Stimulated activated CD8-positive, alpha-beta memory T cell treated with anti-CD3 and anti-CD28 coated beads, Interleukin-7, amount 100 ng/mL, for 1 hour (primary cell): ENCODE measurements at regions not wholly inside any gene's neighbourhood (a gene's known extent, or its start where the extent isn't known, plus 50 kb on each side); places are given as distances from the start of the nearest gene placed in this dataset.

Experiments
- DNase-seq, 2 donors: peaks; one replicate each; pipeline ENCODE4 v3.0.0-alpha.2; 2020; ENCODE audit warnings: low read depth in 2 of 2

DNA sequence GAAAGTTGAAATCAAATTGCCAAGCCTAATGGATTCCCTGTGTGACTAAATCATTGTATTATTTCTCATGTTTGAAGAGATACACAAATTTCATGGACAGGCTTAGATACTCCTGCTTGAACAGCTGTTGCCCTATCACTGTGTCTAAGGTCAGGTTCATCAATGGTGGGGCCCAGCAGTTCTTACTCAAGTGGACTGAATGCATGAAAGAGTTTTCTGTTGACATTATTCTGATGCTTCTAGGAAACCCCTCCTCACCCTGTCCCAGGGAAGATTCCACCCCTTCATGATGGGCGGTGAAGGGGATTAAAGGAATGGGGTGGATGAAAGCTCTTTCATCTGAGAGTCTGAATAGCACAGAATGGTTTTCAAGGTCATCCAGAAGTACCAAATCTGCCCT lies 148.8 kb downstream of the INO80D start:
- DNase-seq = no peak

GRCh38 chr2:205936446-205936845 lies 149.5 kb downstream of the INO80D start:
- DNase-seq = no peak

DNA sequence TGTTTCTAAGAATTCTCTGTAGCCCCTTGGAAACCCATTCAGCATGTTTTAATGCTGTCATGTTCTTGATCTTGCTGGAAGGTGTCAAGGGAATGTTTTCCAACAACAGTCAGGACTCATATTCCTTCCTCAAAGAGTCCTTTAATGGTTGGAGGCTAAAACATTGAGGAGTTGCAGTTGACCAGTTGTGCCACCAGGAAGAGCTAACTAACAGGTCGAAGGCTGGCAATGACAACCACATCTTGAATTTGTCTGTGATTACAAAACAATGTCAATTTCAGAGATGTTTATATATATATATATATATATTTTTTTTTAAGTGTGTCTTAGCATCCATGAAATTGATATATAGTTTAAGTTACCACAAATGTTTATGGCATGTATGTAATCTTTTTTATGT lies 151.5 kb downstream of the INO80D start:
- DNase-seq = no peak

DNA sequence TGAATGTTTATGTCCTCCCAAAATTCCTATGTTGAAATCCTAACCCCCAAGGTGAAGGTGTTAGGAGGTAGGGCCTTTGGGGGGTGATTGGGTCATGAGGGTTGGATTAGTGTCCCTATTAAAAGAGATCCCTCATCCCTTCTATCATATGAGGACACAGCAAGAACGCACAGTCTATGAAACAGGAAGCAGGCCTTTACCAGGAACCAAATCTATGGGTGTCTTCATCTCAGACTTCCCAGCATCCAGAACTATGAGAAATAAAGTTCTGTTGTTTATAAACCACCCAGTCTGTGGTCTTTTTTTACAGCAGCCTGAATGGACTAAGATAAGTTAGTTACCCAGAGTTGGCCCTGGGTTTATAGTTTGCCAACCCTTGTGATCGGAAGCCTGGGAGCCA lies 153.1 kb downstream of the INO80D start:
- no peak for DNase-seq

DNA sequence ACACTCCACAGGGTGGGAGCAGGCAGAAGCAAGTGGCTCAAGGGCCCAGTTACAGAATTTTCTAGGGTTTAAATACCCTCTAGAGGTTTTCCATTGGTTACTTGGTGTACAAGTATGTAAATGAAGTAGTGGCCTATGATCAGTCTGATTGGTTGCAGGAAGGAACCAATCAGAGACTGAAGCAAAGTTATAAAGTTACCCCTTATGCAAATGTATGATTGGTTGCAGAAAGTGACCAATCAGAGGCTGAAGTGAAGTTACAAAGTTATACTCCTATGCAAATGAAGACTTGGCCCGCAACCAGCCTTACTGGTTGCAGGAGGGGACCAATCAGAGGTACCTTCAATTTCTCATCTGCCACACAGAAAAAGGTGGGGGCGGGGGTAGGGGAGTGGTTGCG lies 154.6 kb downstream of the INO80D start:
- no peak for DNase-seq

- no peak for DNase-seq
These were observed 155.8 kb downstream of the INO80D start for GRCh38 chr2:205930209-205930608.

- no peak for DNase-seq
These were observed 156.6 kb downstream of the INO80D start for GRCh38 chr2:205929246-205929942.

DNA sequence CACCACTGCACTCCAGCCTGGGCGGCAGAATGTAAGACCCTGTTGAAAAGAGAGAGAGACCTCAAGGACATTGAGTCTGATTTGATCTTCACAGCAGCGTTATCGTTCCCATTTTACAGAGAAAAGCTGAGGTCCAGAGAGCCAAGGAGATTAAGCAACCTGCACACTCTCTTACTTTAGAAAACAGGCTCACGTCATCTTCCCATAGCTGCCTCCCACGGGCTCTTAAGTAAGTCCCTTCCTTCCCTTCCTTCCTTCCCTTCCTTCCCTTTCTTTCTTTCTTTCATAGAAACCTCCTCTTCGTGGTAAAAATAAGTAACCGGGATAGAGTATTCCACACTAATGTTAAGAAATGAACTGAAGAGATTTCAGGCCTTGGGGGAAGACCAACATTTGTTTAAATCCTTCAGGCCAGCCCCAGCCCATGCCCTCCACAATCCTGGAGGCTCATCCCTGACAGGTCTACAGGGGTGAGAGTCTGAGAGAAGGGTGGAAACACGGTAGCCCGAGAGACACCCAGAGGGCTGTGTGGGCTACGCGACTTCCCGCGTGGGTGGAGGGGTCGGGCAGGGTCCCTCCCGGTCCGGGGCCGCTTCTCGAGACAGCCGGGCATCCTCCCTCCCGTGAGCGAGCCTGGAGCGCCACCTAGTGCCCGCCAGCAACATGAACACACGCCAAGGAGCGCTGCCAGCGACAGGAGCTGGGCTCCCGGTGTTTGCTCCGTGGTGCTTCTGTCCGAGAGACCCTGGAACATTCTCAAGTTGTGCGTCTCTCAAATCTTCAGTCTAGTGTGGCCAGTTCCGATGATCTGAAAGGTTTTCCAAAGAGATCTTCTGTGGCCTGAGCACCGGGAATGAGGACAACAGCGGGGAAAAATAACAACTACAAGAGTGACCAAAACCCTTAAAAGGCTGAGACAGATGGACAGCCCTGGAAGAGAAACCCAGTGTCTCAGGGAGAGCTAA lies 160.3 kb downstream of the INO80D start:
- peak in 1 of 2 donors; percentile 46 for DNase-seq

DNA sequence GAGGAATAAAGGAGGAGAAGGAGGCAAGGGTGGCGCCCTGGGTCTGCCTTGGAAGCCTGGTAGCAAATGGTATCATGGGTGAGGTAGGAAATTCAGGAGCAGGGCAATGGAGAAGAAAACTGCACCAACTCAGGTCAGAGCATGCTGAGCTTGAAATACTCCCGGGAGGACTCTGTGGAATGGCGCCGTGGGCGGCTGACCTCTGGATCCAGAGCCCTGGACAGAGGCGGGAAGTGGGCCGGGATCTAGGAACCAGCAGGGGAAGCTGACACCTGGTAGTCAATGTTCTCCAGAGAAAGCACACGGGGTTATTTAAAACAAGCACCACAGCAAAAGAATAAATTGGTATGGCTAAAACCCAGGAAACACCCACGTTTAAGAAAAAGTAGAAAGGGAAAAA lies 161.3 kb downstream of the INO80D start:
- DNase-seq = no peak

GRCh38 chr2:205915130-205915524 lies 170.8 kb downstream of the INO80D start:
- DNase-seq = no peak

- DNase-seq = no peak
These were observed 171.5 kb downstream of the INO80D start for GRCh38 chr2:205914213-205915129.

DNA sequence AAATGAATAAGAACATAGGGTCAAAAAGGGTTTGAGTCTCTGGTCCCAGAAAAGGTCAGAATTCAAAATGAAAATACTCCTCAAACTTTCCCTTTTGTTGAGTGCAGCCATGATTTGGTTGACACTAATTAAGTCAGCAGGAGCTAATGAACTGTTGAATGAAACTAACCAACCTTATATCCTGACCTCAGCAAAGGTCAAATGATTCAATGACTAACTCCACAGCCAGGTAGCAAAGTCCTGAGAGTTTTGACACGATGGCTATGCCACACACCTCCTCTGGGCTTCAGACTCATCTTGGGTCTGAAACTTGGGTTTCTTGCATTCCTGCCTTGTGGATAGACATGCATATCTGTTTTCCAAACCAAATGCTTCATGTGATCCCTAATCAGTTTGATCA lies 172.3 kb downstream of the INO80D start:
- DNase-seq = no peak

- no peak for DNase-seq
These were observed 174.7 kb downstream of the INO80D start for GRCh38 chr2:205911306-205911705.

DNA sequence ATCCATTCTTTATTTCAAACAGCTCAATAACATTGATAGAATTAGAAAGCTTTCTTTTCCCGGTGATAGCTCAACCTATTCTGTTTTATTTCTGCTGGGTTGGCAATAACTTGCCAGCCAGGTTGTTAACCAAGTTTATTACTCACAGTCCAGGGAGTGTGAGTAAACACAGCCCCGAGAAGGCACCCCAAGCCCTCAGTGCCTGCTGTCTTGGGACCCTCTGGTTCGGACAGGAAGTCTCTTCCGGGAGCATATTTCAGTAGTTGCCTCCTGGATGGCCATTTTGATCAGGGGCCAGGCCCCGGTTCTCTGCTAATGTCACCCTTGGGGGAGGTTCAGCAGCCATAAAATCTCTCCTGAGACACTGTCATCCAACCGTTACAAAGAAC lies 176.8 kb downstream of the INO80D start:
- DNase-seq = no peak

- DNase-seq = no peak
These were observed 177.5 kb downstream of the INO80D start for GRCh38 chr2:205908212-205909183.

DNA sequence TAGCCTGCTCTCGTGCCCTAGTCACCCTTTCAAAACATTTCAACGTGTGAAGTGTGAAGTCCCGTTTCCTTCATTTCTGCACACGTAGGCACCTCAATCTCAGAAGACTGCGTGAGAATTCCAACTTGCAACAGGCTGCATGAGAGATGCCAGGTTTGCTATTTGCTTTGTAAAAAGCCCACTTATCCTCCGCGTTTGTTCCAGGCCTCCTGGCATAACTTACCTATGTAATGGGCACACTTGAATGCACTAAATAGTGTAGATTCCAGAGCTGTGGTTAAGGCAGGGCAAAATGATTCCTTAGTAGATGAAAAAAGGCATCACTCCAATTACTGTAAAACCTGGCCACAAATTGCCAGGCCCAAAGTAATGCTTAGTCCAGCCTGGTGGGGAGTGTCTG lies 179.6 kb downstream of the INO80D start:
- DNase-seq = no peak

DNA sequence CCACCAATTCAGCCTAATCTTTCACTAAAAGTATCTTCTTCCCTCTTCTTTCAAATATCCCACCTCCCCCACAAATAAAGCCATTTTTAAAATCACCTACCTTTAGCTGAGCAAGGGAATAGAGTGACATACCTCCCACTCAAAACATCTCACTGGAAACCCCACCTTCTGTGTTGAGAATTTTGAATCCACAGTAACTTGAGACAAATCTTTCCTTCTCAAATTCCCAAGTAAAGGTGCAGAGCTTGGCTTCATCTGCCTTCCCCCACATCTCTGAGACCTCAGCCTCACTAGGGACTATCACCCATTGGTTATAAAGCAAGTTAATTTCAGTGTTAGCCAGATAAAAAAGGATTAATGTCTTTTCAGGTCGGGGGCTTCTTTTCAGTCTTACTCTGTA lies 180.4 kb downstream of the INO80D start:
- DNase-seq = no peak

GRCh38 chr2:205904873-205905272 lies 181.1 kb downstream of the INO80D start:
- no peak for DNase-seq

DNA sequence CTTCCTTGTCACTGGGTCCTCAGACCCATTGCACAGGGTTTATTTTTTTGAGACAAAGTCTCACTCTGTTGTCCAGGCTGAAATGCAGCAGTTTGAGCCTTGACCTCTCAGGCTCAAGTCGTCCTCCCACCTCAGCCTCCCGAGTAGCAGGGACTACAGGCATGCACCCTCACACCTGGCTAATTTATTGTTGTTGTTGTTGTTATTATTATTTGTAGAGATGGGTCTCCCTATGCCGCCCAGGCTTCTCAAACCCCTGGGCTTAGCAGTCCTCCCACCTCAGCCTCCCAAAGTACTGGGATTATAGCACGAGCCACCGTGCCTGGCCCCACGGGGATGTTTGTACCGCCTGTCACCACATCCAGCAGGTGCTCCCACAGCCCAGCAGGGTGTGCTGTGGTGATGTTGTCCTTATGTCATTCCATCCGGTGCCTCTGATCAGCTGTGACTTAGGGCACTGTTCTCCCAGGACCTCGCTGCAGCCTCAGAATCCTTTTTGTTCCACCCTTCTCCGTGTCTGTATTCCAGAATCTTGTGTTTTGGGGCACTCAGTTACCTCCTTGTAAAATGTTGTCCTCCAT lies 182.3 kb downstream of the INO80D start:
- no peak for DNase-seq

- DNase-seq = no peak
These were observed 183.1 kb downstream of the INO80D start for GRCh38 chr2:205902900-205903237.
